NCI-H1417 treated with DMSO at 0.1 percent for 48 hours (cell line): ENCODE measurements at regions not wholly inside any gene's neighbourhood (a gene's known extent, or its start where the extent isn't known, plus 50 kb on each side); places are given as distances from the start of the nearest gene placed in this dataset.
"Not testable (repeated sequence)": the region's sequence is repeated elsewhere in the genome, so short reads cannot be mapped to it uniquely, and the experiment has no call there.

Experiments
- DNase-seq: peaks from one replicate; lab custom pipeline; 2025; lab: John Stamatoyannopoulos, UW

DNA sequence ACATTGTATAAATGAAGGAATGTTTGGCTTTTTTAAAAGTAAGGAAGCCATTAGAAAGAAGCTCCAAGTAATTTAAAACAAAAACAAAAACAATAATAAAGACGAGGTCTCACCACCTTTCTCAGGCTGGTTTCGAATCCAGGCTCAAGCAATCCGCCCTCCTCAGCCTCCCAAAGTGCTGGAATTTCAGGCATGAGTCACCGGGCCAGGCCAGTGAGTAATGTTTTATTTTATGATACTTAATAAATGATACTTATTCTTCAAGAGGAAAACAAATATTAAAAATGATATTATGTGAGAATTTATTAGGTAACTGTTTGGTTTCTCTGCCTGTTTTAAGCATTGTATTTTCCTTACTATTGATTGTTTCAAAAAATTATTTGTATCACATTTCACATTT lies 201.4 kb upstream of the BRINP3 start:
- DNase-seq: no peak

DNA sequence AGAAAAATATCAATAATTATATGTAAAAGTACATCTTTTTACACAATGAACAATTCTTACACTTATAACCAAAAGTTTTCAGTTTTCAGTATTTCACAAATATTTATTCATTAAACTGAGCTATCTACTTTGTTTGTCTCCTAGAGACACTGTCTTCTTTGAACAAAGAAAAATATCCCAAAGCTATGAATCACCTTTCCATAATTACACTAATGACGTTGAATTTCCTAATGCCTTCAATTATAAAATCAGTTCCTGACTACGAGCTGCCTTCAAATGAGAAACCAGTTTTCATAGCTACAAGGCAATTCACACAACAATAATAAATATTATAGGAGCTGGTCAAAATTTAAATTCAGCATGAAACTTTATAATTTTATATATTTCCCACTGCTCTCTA lies 201.8 kb upstream of the BRINP3 start:
- peak; percentile 39 for DNase-seq

DNA sequence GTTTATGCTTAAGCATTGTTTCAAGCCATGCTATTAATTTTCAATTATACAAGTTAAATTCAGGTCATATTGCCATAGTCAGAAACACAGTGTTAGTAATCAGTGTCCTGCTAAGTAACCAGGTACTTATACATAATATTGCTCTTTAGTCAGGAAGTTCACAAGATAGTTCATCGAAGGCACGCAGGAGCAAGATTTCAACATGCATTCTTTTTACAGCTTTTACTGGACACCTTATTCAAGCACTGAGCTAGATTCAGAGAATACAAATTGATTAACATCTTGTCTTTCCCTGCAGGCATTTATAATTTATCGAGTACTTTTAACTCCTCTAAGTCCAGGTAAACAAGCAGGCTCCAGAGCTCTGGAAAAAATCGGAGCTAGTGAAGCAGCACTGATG lies 202.3 kb upstream of the BRINP3 start:
- no peak for DNase-seq

DNA sequence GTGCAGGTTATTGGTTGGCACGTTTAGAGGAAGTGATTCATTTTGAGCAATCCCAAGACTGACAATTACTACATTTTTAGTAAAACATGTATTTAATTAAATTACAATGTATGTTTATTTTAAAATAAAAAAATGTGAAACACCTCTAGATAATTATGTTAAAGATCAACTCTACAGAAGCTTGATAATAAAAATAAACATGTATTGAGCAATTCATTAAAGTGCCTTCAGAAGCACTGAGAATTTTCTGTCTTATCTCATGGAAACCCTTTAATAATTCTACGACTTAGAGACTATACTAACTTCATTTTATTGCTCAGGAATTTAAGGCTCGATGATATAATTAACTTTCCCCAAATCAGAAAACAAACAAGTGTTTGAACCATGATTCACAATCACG lies 208.0 kb upstream of the BRINP3 start:
- DNase-seq: no peak

DNA sequence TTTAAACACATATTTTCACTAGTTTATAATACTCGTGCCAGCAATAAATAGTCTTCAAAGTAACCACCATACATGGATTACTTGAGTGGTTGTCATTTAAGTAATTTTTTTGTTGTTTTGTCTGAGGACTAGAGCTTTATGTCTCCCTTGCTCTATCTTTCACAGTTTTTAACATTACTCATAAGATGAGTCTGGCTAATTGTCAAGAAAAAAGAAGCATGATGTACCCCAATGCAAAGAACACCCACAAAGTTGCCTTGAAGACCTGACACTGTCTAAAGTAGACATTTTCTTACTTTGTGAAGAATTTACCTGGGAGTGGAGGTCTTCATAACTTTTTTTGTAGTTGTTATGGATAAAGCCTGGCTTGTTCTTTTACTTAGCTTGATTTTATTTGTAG lies 210.4 kb upstream of the BRINP3 start:
- no peak for DNase-seq

DNA sequence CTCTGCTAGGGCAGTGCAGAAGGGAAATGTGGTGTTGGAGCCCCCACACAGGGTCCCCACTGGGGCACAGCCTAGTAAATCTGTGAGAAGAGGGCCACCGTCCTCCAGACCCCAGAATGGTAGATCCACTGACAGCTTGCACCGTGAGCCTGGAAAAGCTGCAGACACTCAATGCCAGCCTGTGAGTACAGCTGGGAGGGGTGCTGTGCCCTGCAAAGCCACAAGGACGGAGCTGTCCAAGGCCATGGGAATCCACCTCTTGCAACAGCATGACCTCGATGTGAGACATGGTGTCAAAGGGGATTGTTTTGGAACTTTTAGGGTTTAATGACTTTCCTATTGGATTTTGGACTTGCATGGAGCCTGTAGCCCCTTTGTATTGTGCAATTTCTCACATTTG lies 220.8 kb upstream of the BRINP3 start:
- not testable (repeated sequence) for DNase-seq

DNA sequence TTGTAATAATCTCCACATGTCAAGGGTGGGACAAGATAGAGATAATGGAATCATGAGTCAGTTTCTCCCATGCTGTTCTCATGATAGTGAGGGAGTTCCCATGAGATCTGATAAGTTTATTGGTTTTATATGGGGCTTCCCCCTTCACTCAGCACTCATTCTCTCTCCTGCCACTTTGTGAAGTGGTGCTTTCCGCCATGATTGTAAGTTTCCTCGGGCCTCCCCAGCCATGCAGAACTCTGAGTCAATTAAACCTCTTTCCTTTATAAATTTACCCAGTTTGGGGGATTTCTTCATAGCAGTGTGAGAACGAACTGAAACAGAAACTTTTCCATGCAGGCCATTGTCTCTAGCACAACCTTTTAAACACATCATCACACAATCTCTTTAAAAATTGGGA lies 221.5 kb upstream of the BRINP3 start:
- DNase-seq: no peak

DNA sequence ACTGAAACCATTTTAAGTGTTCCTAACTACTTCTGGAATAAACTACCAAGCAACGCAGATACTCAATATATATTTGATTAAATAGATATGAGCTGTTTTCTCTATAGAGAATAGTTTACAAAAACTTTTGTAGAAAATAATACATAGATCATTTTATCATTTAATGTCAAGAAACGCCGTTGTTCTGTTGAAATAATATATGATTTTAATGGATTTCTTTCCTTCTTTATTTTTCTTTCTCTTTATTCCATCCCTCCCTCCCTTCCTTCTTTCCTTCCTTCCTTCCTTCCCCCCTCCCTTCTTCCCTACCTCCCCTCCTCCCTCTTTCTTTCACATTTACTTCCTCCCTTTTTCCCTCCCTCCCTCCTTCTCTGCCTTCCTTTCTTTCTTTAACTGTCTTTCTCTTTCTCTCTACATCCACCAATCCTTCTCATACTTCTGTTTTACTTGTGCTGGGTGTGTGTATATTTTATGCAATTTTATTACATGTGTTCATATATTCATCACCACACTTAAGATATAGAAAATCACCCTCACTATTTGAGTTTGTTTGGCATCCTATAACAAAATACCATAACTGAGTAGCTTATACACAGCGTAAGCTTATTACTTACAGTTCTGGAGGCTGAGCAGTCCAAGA lies 230.9 kb upstream of the BRINP3 start:
- no peak for DNase-seq

DNA sequence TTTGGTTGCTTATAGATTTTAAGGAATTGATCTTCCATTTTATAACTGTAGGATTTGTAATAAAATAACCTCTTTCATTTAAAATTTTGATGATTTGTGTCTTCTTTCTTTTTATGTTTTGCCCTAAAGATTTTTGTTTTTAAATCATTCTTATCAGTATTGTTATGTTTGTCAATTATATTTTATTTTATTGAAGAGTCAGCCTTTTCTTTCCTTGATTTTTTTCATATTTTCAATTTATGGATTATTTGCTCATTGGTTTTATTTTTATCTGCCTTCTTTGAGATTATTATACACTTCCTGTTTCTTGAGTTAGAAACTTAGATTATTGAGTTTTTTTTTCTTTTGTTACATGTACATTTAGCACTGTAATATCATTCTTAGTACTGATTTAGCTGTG lies 233.4 kb upstream of the BRINP3 start:
- no peak for DNase-seq

DNA sequence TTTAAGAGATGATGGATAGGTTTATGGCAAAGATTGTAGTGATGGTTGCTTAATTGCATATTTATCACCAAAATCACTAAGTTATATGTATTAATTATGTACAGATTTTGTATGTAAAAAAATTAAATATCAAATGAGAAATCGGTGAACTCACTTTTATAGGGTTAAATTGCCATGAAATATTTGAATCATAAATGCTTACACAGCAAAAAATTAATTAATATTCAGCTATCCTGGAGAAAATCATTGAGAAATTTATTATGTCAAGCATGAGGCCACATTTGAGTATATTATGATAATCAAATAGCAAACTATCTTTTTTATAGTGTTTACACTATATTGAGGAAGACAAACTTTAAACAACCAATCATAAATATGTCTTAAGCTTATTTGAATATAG lies 239.4 kb upstream of the BRINP3 start:
- DNase-seq: no peak

DNA sequence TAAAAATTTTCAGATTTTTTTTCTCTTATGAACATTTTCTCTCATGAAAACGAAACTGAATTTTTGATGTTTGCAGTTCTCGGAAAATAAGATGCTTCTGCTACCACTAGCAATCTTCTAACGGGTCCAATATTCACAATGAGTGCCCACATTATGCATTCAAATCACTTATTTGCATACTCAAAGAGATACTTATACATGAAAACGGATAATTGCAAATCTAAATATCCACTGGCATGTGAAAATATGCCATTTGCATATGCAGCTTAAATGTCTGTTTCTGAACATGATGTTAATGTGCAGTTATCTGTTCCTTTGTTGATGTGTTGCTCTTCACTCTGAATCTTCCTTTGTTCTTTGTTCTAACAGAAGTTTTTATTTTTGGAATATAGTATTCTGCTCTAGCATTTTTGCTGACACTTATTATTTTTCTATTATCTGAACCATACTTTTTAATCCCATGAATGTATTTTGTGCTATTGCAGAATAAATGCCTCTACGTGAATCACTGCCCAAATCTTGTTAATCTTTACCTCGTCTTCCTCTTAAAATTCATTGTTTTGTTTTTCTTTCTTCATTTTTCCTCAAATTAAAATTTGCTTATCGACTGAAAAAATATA lies 259.4 kb upstream of the BRINP3 start:
- DNase-seq: no peak

DNA sequence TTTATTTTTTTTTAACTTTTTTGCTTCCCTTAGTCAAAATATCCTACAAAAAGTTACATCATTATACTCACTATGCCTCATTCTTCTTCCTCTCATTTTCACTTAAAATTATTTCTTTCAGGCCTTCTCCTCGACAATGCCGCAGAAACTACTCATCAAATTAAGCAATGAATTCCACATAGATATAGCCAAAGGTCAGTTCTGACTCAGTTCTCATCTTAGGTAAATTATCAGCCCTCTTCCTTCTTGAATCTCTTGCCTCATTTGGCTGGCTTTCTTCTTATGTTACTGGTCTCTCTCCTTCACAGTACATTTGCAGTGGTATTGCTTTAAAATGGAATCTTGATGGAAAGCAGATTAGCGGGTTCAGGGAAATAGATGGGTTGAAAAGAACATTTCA lies 260.7 kb upstream of the BRINP3 start:
- no peak for DNase-seq

DNA sequence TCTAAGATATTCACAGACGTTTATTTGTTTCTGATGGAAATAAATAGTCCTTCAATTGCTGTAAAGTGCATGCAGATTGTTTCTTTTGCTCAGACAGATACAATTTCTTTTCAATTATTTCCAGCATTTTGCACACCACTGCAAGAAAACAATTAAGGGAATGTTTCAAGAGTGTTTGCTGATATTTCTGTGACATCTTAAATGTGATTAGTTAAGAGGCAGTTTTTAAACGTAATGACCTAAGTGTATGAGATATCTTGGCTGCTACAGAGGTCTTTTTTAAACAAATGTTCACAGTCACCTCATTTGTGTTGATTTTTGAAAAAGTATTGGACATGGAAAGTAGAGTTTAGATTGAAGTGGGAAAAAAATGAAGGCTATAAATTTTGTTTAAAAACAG lies 262.3 kb upstream of the BRINP3 start:
- no peak for DNase-seq

DNA sequence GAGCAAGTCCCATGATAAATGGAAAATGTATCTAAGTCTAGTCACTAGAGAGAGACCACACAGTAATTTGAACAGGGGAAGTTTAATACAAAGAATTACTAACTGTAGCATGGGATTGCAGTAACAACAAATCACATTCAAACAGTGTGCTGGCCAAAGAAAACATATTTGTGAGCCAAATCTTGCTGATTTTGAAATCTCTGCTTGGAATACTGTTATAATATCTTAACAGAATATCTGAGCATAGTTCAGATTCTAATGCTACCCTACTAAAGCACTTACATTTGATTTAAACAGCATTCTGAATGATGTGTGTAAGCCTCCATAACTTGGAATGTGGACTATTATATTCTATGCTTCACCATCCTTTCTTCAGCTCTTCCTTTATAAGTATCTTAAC lies 270.0 kb upstream of the BRINP3 start:
- DNase-seq: no peak

DNA sequence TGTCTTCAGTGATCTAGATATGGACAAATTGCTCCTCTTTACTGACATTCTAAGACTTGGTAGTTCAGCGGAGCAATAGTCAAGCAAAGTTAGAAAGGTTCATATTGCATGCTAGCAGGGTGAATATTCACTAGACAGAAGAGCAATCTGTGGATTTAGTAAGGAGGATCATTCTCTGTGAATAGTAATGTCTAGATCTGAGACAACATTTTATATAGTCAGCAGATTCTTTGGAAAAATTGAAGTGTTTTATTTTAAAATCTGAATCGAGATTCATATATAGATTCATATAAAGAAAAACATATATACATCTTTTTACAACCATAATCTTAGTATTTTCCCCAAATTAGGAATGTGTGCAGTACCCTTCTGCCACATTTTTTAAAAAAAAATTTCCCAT lies 274.5 kb upstream of the BRINP3 start:
- no peak for DNase-seq

DNA sequence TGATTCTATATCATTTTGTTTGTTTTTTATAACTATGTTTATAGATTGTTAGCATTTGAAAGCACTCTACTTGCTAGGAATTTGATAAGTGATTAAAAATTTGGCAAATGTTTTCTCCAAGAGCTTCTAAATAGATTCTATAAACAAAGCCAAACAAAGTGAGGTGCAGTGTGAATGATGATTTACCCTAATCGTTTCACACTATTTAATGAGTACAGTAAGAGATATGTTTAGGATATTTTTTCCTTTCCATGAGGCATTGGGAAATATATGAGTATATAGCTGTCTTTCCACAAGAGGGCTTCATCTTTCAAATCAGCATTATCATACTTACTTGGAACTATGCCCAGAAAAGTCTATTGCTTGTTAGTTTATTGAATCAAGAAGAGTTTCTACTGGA lies 277.0 kb upstream of the BRINP3 start:
- DNase-seq: peak; percentile 23

DNA sequence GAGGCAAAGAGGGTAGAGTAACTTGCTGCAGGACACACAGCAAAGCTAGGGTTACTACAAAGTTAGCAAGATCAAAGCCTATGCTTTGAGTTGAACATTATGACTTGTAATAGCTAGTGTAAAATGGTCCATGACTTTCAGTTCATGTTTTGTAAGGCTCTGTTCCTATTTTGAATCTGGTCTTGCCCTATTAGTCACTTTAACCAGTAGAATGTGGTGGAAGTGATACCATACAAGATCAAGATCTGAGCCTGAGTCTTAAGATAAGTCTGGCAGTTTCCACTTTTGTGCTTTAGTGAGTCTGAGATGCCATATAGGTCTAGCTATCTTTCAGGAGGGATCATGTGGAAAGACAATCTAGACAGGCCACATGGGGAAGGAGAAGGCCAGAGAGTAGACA lies 282.1 kb upstream of the BRINP3 start:
- no peak for DNase-seq

DNA sequence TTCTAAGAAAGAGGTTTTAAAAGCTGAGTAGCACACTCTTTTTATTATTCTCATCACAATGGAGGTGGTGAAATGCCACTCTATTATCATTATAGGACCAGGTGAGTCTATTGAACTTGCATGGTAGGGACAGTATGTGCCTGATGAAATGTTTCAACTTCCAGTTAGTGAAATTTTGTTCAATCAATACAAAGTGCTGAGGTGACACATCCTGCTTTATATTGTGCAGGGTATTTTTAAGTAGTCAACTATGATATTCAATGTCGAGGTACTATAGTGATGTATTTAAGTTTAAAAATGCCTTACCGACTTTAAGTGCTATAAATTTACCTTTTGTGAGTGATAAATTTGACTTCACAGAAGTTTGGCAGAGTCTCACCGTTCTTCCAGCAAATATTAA lies 284.7 kb upstream of the BRINP3 start:
- DNase-seq: no peak

DNA sequence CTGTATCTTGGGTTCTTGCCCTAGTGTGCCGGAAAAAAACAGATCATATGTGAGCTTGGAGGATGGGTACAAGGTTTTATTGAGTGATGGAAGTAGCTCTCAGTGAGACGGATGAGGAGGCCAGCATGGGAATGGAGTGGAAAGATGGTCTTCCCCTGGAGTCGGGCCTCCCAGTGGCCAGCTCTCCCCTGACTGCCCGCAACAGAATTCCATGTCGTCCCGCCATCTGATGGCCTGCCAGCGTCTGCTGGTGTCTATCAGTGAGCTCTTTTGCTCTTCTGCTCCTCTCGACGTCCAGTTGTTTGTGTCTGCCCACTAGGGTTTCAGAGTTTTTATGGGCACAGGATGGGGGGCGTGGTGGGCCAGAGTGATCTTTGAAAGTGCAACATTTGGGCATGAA lies 315.2 kb upstream of the BRINP3 start:
- no peak for DNase-seq

DNA sequence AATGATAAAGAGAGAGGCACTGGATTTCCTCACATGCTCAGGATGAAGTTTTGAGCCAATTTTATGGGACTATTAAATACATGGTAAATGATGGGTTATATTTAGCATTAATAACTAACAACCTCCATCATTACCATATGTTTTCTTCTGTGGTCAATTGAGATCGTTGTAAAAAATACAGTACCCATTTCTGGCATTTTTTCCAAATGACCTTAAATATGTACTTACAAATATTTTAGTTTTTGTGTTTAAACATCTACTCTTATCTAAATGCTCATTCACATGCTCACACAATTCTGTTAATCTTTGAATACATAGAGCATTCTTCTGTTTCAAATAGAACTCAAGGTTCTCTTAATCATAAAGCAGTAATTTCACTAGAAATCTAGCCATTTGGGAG lies 330.0 kb upstream of the BRINP3 start:
- no peak for DNase-seq

DNA sequence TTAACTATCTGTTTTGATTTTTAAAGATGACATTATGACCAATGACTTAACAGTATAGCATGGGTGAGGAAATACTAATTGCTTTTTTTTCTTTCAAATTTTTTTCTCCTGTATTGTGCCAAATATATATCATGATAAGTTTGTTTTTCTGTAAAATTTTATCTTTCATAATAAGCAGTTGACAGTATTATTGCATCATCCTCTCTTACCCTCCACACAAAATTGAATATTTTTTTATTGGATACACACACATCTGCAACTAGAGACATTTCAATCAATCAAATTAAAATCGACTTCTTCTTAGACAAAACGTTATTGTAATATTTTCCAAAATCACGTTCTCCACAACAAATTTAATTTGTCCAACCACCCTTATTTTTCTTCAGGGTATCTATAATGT lies 330.4 kb upstream of the BRINP3 start:
- DNase-seq: no peak

DNA sequence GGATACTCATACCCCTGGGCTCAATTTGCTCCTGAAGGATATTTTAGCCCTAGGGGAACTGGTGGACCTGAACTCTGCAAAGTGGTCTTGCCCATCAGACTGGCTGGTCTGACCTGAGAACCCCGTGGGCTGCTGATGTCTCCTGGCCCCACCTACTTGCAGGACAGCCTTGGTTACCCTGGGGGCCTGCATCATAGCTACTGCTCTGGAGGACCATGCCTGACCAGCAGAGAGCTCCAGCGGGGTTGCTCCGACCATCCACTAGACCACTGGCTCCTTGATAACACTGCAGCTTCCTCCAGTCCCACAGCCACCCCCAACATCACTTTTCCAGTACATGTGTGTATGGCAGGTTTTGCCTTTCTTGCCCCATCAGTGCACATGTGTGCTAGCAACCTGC lies 331.6 kb upstream of the BRINP3 start:
- DNase-seq: no peak

DNA sequence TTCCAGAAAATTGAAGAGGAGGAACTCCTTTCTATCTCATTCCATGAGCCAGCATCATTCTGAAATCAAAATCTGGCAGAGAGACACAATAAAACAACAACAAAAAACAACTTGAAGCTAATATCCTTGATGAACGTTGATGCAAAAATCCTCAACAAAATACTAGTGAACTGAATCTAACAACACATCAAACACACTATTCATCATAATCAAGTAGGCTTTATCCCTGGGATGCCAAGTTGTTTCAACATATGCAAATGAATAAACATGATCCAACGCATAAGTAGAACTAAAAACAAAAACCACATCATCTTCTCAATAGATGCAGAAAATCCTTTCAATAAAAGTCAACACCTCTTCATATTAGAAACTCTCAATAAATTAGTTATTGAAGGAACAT lies 335.3 kb upstream of the BRINP3 start:
- DNase-seq: no peak

DNA sequence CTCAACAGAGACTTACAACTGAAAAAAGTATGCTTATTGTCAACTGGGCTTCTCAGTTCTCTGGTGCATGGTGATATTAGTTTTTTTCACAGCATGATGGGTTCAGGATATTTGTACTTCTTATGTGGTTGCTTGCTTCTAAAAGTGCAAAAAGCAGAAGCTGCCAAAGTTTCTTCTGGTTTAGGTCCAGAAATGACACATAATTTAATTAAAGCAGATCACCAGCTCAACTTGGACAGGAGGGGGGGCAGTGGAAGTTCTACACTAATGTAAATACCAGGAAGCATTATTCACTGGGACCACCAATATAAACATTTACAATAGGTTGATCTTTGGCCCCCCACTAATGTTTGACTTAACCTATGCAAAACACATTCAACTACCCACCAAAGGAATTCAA lies 354.8 kb upstream of the BRINP3 start:
- no peak for DNase-seq
